Activated CD8-positive, alpha-beta memory T cell treated with anti-CD3 and anti-CD28 coated beads for 36 hours (primary cell): ENCODE measurements at regions not wholly inside any gene's neighbourhood (a gene's known extent, or its start where the extent isn't known, plus 50 kb on each side); places are given as distances from the start of the nearest gene placed in this dataset.

Source experiments
- CTCF ChIA-PET: fragments of 350-600 bp; sonication (Branson Sonifier 250); formaldehyde crosslinking; loops from one replicate; lab custom pipeline; 2021; ENCODE audit warnings: antibody characterized with exemption; lab: Charles Lee
- POLR2A ChIA-PET: fragments of 350-600 bp; sonication (Branson Sonifier 250); formaldehyde crosslinking; loops from one replicate; lab custom pipeline; 2021; ENCODE audit warnings: antibody characterized with exemption; lab: Charles Lee

DNA sequence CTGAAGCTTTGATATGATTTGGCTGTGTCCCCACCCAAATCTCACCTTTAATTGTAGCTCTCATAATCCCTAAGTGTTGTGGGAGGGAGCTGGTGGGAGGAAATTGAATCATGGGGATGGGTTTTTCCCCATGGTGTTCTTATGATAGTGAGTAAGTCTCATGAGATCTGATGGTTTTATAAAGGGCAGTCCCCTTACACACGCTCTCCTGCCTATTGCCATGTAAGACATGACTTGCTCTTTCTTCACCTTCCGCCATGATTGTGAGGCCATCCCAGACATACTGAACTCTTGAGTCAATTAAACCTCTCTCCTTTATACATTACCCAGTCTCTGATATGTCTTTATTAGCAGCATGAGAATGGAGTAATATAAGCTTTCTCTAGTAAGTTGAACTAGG is 261.9 kb downstream of the HLX start:
- ChIA-PET POLR2A (no interaction called here), CTCF (no interaction called here)

DNA sequence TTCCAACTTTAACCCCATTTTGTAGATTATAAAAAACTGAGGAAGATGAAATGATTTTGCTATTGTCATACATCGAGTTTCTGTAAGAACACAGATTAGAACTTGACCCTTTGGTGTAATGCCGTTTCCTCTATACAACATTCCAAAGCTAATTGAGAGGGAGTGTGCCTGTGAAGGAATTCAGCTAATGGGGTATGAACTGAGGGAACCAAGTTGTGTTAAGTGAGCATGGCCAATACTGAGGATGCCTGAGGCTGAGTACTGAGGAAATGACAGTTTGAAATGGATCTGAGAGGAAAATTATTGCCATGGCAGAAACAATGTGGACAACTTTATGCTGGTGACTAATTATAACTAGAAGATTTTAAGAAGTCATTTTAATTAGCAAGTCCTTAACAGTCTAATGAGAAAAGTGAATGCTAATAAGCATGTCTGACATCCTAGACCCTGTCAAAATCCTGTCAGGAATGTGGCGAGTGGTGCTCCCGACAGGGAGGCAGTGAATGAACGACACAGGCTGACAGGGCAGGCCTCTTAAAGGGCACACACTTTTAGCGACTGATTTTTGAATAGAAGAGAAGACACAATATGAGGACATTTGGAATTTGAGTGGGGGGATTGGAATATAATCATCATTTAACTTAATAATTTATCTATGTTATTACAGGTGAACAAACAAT is 262.5 kb downstream of the HLX start:
- CTCF ChIA-PET, result no interaction called here
- POLR2A ChIA-PET, result no interaction called here

- CTCF ChIA-PET, result no interaction called here
These were observed 269.4 kb downstream of the HLX start for GRCh38 chr1:221148660-221149059.

GRCh38 chr1:221149111-221149510 is 269.9 kb downstream of the HLX start:
- ChIA-PET POLR2A (no interaction called here), CTCF (no interaction called here)

More at GRCh38 chr1:221148660-221149059, 269.4 kb downstream of the HLX start:
- POLR2A ChIA-PET, result no interaction called here

GRCh38 chr1:221149555-221150075 is 270.4 kb downstream of the HLX start:
- ChIA-PET POLR2A (no interaction called here), CTCF (no interaction called here)

GRCh38 chr1:221150996-221151395 is 271.8 kb downstream of the HLX start:
- ChIA-PET POLR2A (no interaction called here), CTCF (no interaction called here)

GRCh38 chr1:221154932-221155331 is 275.7 kb downstream of the HLX start:
- ChIA-PET CTCF (no interaction called here), POLR2A (no interaction called here)

DNA sequence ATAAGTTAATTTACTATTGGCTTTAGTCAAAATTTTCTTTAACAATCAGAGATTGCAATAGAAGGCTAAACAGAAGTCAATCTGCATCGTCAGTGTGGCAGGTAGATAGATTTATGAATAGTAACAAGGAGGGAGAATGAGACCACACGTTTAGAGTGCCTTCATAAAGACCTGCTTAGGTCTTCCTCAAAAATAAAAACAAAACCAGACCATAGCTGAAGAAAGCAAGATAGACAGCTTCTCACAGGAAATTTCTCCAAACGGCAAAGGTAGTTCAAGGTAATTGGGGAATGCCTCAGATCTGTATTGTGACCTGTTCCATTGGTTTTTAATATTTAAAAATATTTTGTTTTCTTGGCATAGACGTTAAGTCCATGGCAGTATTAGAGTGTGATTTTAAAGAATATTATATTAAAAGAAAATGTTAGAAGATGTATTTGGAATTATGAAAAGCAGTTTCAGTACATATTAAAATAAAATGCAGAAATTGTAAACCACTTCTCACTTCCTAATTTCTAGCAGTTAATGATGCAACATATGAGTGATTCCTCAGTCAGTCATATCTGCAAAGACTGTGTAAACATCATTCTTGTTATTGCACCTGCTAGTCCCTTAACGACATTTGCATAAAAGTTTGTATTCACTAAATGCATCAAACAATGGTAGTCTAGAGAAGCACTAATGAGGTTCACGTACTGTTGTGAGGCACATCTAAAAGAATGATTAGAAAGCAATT is 278.0 kb downstream of the HLX start:
- POLR2A ChIA-PET, result no interaction called here
- CTCF ChIA-PET, result no interaction called here

GRCh38 chr1:221159608-221160007 is 280.4 kb downstream of the HLX start:
- POLR2A ChIA-PET, result no interaction called here

DNA sequence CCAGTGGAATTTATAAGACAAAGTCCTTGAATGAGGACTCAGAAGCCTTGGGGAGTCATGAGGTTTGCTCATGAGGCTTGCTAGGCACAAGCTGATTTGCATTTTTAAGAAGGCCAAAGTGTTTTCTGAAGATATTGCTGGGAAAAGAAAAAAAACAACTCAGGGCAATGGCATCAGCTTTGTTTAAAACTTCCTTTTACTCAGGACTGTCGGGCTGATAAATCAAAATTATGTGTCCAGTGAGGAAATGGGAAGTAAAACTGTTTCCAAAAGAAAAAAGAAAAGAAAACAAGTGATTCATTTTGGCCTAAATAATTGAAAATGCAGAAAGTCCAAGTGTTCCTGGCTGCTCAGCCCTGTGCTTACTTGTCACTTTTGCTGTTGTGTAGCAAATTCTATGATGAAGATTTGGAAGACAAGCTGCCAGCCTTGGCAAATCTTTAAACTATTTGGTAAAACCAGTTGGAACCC is 282.4 kb downstream of the HLX start:
- POLR2A ChIA-PET, result no interaction called here
- CTCF ChIA-PET, result no interaction called here

More at GRCh38 chr1:221159608-221160007, 280.4 kb downstream of the HLX start:
- CTCF ChIA-PET, result no interaction called here

- ChIA-PET CTCF (no interaction called here), POLR2A (no interaction called here)
These were observed 283.1 kb downstream of the HLX start for GRCh38 chr1:221162352-221162751.

- ChIA-PET CTCF (no interaction called here), POLR2A (no interaction called here)
These were observed 283.7 kb downstream of the HLX start for GRCh38 chr1:221162939-221163338.

DNA sequence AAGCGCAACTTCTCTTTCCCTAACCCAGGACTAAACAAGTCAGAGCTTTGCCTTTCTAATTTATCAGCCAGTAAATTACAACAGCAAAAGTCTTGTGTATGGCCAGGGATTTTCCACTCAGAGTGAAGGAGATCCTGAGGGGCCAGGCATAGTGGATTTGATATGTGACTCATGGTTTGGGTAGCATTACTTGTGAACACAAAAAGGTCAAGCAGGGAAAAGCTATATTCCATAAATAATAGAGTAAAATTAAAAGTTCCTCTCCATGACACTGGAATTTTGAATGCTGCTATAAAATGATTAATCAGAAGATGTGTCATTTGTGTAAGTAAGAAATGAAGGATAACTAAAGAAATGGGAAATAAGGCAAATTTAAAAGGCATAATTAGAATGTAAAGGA is 284.8 kb downstream of the HLX start:
- POLR2A ChIA-PET, result no interaction called here
- CTCF ChIA-PET, result no interaction called here

DNA sequence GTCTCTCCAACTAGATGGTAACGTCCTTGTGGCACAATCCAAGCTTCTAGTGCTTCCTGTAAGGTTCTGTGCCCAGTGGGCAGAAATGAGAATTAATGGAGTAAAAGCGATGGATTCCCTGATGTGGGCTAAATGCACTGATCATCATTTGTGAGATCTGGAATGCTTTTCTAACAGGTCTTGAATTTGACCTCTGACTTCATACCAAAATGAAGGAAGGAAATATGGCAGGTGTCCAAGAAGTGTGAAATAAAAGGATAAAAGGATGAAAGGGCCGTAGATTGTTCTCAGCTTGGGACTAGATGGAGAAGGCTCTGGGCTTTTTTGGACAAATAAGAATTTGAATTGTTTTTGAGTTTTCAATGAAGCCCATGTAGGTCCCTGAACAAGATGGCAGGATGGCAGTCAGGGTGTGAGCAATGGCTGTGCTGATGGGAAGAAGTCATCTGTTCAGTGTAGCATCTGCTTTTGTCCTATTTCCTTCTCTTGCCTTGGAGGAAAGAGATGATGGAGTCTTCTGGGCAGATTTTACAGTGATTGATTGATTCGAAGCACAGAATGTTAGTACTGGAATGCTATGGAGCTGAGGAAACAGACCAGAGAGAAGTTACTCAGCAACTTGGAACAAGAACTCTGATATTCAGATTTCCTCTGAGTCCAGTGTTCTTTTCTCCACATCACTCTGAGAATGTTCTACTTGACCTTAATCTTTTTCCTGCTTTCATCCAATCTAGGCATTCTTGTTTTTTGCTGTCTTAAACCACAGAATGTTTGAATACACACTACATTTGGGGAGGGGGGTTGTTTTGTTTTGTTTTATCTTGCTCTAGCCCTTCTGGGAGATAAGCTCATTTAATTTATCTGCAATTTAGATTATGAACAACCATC is 286.0 kb downstream of the HLX start:
- ChIA-PET CTCF (no interaction called here), POLR2A (no interaction called here)

GRCh38 chr1:221165839-221166500 is 286.7 kb downstream of the HLX start:
- POLR2A ChIA-PET, result no interaction called here
- CTCF ChIA-PET, result no interaction called here

DNA sequence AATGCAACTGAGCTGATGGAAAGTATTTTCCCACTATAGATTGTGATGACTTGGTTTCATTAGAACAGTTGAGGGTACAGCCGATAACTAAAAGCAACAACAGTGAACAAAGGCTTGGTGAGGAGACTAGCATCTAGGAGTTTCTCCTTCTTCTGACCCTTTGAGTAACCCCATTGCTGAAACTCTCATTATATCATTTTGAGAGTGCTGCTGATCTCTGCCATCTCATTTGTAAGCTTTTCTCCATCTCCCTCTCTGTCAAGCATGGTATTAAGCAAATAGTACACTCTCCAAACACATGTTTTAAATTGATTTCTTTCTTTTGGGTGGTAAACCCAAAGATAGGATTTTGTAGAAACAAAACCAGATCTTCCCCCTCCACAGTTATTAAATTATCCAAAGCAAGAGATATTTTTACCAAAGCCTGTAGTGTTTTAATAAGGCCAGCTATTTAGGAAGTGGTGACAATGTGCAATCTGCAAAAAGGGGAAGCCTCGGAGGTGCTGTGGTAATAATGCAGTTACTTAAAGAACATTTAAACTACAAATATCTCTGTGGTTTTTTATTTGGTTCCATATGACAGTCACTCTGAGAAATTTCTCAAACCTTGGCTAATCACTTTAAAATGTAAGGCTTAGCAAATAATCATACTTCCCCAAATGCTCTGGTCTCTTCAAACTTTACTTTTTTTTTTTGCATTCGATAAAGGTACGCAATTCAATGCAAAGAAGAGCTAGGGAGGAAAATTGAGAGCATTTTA is 287.5 kb downstream of the HLX start:
- POLR2A ChIA-PET, result no interaction called here
- CTCF ChIA-PET, result no interaction called here

- POLR2A ChIA-PET, result no interaction called here
These were observed 290.2 kb downstream of the HLX start for GRCh38 chr1:221169447-221169889.

DNA sequence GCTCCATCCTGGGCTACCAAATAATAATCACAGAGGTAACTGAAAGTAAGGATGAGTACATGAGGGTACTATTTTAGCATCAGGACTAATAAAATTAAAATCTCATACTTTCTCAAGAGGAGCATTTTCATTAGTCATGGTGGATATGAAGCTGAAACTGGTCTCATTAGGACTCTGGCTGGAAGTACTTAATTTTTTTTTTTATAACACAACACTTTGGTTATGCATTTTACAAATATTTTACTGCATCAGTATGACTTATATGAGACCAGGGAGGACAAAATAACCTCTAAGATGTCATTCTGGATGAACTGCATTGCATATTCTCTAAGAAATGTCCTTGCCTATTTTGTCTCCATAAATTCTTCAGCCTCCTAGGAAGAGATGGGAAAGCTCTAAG is 290.9 kb downstream of the HLX start:
- POLR2A ChIA-PET, result no interaction called here
- CTCF ChIA-PET, result no interaction called here

More at GRCh38 chr1:221169447-221169889, 290.2 kb downstream of the HLX start:
- CTCF ChIA-PET, result no interaction called here

GRCh38 chr1:221171768-221172167 is 292.5 kb downstream of the HLX start:
- CTCF ChIA-PET, result no interaction called here

More at GRCh38 chr1:221171768-221172167, 292.5 kb downstream of the HLX start:
- POLR2A ChIA-PET, result no interaction called here
